SK-N-SH (cell line): ENCODE measurements at regions not wholly inside any gene's neighbourhood (a gene's known extent, or its start where the extent isn't known, plus 50 kb on each side); places are given as distances from the start of the nearest gene placed in this dataset.

Experiments
- CTCF ChIA-PET: fragments of 300-600, 350-600 bp; formaldehyde crosslinking; extraction: SDS; loops from one replicate; lab custom pipeline; 2021; lab: Yijun Ruan, JAX
- POLR2A ChIA-PET: fragments of 350-600 bp; sonication (Branson Sonifier 250); formaldehyde crosslinking; extraction: SDS; loops from one replicate; lab custom pipeline; 2020; ENCODE audit warnings: antibody characterized with exemption, inconsistent platforms; lab: Yijun Ruan, JAX
- DNase-seq: peaks from one replicate; pipeline ENCODE4 v3.0.0; 2012
- H2AFZ ChIP-seq: fragments of 200-600 bp; sonication (generic); 2 replicates; pipeline ENCODE4 v1.8.1; 2016; ENCODE audit warnings: antibody characterized with exemption, mild to moderate bottlenecking, low read depth
- H3F3A ChIP-seq: fragments of 200-600 bp; sonication (generic); replicated peaks from 2 replicates; pipeline ENCODE3; 2016; ENCODE audit warnings: antibody characterized with exemption, mild to moderate bottlenecking; ENCODE audit not compliant: insufficient read depth
- H3K27ac ChIP-seq, 2 experiments: fragments of 200-500 bp in 1 of 2; fragments of 200-600 bp in 1 of 2; sonication (Bioruptor generic) in 1 of 2; sonication (generic), shearing (Covaris generic) in 1 of 2; 2 replicates each; pipeline versions ENCODE4 v1.5.1 to v1.6.1; 2014 to 2016; ENCODE audit warnings: low read depth in 2 of 2, inconsistent platforms in 1 of 2, low read length in 1 of 2, mild to moderate bottlenecking in 1 of 2, mixed read lengths in 1 of 2
- H3K27me3 ChIP-seq: fragments of 200-600 bp; sonication (generic), shearing (Covaris generic); 2 replicates; pipeline ENCODE4 v1.6.1; 2016; ENCODE audit warnings: mixed run types; ENCODE audit not compliant: insufficient read depth
- H3K36me3 ChIP-seq, 2 experiments: fragments of 200-500 bp in 1 of 2; fragments of 200-600 bp in 1 of 2; sonication (Bioruptor generic) in 1 of 2; sonication (generic) in 1 of 2; replicated peaks in 1 of 2; 2 replicates each; pipeline versions ENCODE3 to v1.5.1; 2014 to 2016; ENCODE audit warnings: low read length in 1 of 2, mild to moderate bottlenecking in 1 of 2; ENCODE audit not compliant: insufficient read depth in 2 of 2, control insufficient read depth in 1 of 2
- H3K4me1 ChIP-seq, 2 experiments: fragments of 200-500 bp in 1 of 2; fragments of 200-600 bp in 1 of 2; sonication (Bioruptor generic) in 1 of 2; sonication (generic), shearing (Covaris generic) in 1 of 2; 2 replicates each; pipeline versions ENCODE4 v1.5.1 to v1.6.1; 2014 to 2016; ENCODE audit warnings: low read depth in 1 of 2, low read length in 1 of 2, mixed run types in 1 of 2; ENCODE audit not compliant: insufficient read depth in 2 of 2, control insufficient read depth in 1 of 2
- H3K4me2 ChIP-seq: fragments of 200-600 bp; sonication (generic), shearing (Covaris generic); 2 replicates; pipeline ENCODE4 v1.6.1; 2017; ENCODE audit warnings: mixed run types
- H3K4me3 ChIP-seq, 2 experiments: fragments of 200-500 bp in 1 of 2; fragments of 200-600 bp in 1 of 2; sonication (Bioruptor generic) in 1 of 2; sonication (generic), shearing (Covaris generic) in 1 of 2; 2 replicates each; pipeline versions ENCODE4 v1.5.1 to v1.8.1; 2014 to 2016; ENCODE audit warnings: low read depth in 2 of 2, inconsistent platforms in 1 of 2, low read length in 1 of 2, mild to moderate bottlenecking in 1 of 2, mixed read lengths in 1 of 2, moderate library complexity in 1 of 2
- H3K79me2 ChIP-seq: fragments of 200-600 bp; sonication (generic); 2 replicates; pipeline ENCODE4 v1.8.1; 2017; ENCODE audit warnings: mild to moderate bottlenecking; ENCODE audit not compliant: insufficient read depth
- H3K9ac ChIP-seq: fragments of 200-600 bp; sonication (generic); 2 replicates; pipeline ENCODE4 v1.6.1; 2017; ENCODE audit warnings: mixed run types
- H3K9me2 ChIP-seq: fragments of 200-600 bp; sonication (generic); 2 replicates; pipeline ENCODE4 v1.6.1; 2017; ENCODE audit warnings: mixed run types
- H3K9me3 ChIP-seq: fragments of 200-600 bp; sonication (generic); 2 replicates; pipeline ENCODE4 v1.6.1; 2017; ENCODE audit warnings: mixed run types, mild to moderate bottlenecking, moderate library complexity
- H4K20me1 ChIP-seq: fragments of 200-600 bp; sonication (generic); 2 replicates; pipeline ENCODE4 v1.6.1; 2017; ENCODE audit warnings: mild to moderate bottlenecking, mixed run types; ENCODE audit not compliant: insufficient read depth
- ELF1 ChIP-seq: IDR thresholded peaks from 2 replicates; pipeline ENCODE4 v1.4.0; 2012
- EP300 ChIP-seq, 2 experiments: IDR thresholded peaks; 2 replicates each; pipeline versions ENCODE4 v1.4.0 to v1.6.1; 2012; ENCODE audit warnings: borderline replicate concordance in 1 of 2, low read depth in 1 of 2, low read length in 1 of 2
- EZH2phosphoT487 ChIP-seq: fragments of 200-600 bp; sonication (generic); IDR thresholded peaks from 2 replicates; pipeline ENCODE4 v1.6.1; 2017; ENCODE audit warnings: low read depth, mixed run types, mild to moderate bottlenecking, antibody characterized with exemption, moderate library complexity, borderline replicate concordance
- FOSL2 ChIP-seq: IDR thresholded peaks from 2 replicates; pipeline ENCODE4 v1.4.0; 2012; ENCODE audit warnings: low read depth, mild to moderate bottlenecking, moderate library complexity, borderline replicate concordance
- FOXJ3 ChIP-seq: sonication (generic); formaldehyde crosslinking; IDR thresholded peaks from 2 replicates; pipeline ENCODE4 v1.5.1; 2020; ENCODE audit warnings: mild to moderate bottlenecking, missing genetic modification reagents
- GATA2 ChIP-seq: sonication (generic); formaldehyde crosslinking; IDR thresholded peaks from 2 replicates; pipeline ENCODE4 v1.5.0; 2020; ENCODE audit warnings: mild to moderate bottlenecking, missing genetic modification reagents
- MEF2A ChIP-seq: IDR thresholded peaks from 2 replicates; pipeline ENCODE4 v1.4.0; 2012; ENCODE audit warnings: low read depth, borderline replicate concordance
- MXI1 ChIP-seq: IDR thresholded peaks from 2 replicates; pipeline ENCODE4 v1.6.1; 2012; ENCODE audit warnings: mild to moderate bottlenecking, low read depth, low read length, improper control_type of control experiment
- NRF1 ChIP-seq: IDR thresholded peaks from 2 replicates; pipeline ENCODE4 v1.6.1; 2012; ENCODE audit warnings: low read depth, mild to moderate bottlenecking, low read length
- POLR2AphosphoS5 ChIP-seq: IDR thresholded peaks from 2 replicates; pipeline ENCODE4 v1.6.1; 2012; ENCODE audit warnings: low read depth, low read length
- RAD21 ChIP-seq: IDR thresholded peaks from 2 replicates; pipeline ENCODE4 v1.6.1; 2012; ENCODE audit warnings: mild to moderate bottlenecking, low read length
- RCOR1 ChIP-seq: fragments of 150-350 bp; IDR thresholded peaks from 2 replicates; pipeline ENCODE4 v1.6.1; 2017; ENCODE audit warnings: antibody characterized with exemption, low read length
- REST ChIP-seq: IDR thresholded peaks from 2 replicates; pipeline ENCODE4 v1.6.1; 2012; ENCODE audit warnings: mild to moderate bottlenecking, low read depth, low read length, moderate library complexity
- RXRA ChIP-seq: IDR thresholded peaks from 2 replicates; pipeline ENCODE4 v1.4.0; 2012; ENCODE audit warnings: low read depth, mild to moderate bottlenecking, borderline replicate concordance
- SMC3 ChIP-seq: IDR thresholded peaks from 2 replicates; pipeline ENCODE4 v1.6.1; 2012; ENCODE audit warnings: low read depth, low read length, improper control_type of control experiment
- TCF12 ChIP-seq: IDR thresholded peaks from 2 replicates; pipeline ENCODE4 v1.4.0; 2012
- TEAD4 ChIP-seq: IDR thresholded peaks from 2 replicates; pipeline ENCODE4 v1.4.0; 2012; ENCODE audit warnings: mild to moderate bottlenecking, borderline replicate concordance; ENCODE audit not compliant: insufficient read depth
- USF1 ChIP-seq: IDR thresholded peaks from 2 replicates; pipeline ENCODE4 v1.4.0; 2012; ENCODE audit warnings: low read depth, borderline replicate concordance
- ZBTB33 ChIP-seq: IDR thresholded peaks from 2 replicates; pipeline ENCODE4 v1.4.0; 2012; ENCODE audit warnings: low read depth, borderline replicate concordance
- WGBS: methylation state at CpG from one replicate; pipeline ENCODE4 v1.1.6; 2017; ENCODE audit warnings: low lambda C conversion rate; 5-methylcytosine and 5-hydroxymethylcytosine counted together
- TF ChIP-seq, protein P1 (sequence below): fragments of 150-350 bp; IDR thresholded peaks from 2 replicates; pipeline ENCODE4 v1.6.1; 2016; ENCODE audit warnings: mild to moderate bottlenecking, low read depth, low read length

GRCh38 chr4:128543696-128544095 is 256.1 kb upstream of the PGRMC2 start:
- Histone ChIP-seq H3K9me3 (no peaks in the 10 kb centered on the region), H3K9ac (no peak overlapping the region), H4K20me1 (no peaks in the 10 kb centered on the region), H3K79me2 (no peaks in the 10 kb centered on the region), H2AFZ (no peak overlapping the region), H3K4me2 (no peak overlapping the region), H3K4me3 (no peak overlapping the region), H3K4me1 (peaks cover 0 to 4% of the 10 kb centered on the region in 2 experiments; a peak in 1 of 4 replicates), H3K27me3 (no peaks in the 10 kb centered on the region), H3F3A (no peaks in the 10 kb centered on the region), H3K27ac (no peak overlapping the region), H3K36me3 (no peaks in the 10 kb centered on the region), H3K9me2 (no peaks in the 10 kb centered on the region)
- ChIA-PET CTCF (interaction anchor here (1.4 kb wide), 1 partner anchor 31 kb away, joined by 4 read pairs; no protein-coding TSS in a partner anchor), POLR2A (no interaction called here)
- no peak for TF ChIP-seq USF1
- no peak for TF ChIP-seq FOXJ3 (CRISPR knock-in tag)
- no peak for TF ChIP-seq MEF2A
- TF ChIP-seq RAD21, result no peak
- no peak for DNase-seq
- WGBS, result 87% methylated on average over 6 of the region's 6 CpGs

- Histone ChIP-seq H3K36me3 (no peaks in the 10 kb centered on the region), H3K27ac (no peak overlapping the region; a peak in 1 of 4 replicates), H3F3A (no peaks in the 10 kb centered on the region), H4K20me1 (no peaks in the 10 kb centered on the region), H3K9ac (no peak overlapping the region), H3K4me2 (no peak overlapping the region), H3K79me2 (no peaks in the 10 kb centered on the region), H3K9me2 (no peaks in the 10 kb centered on the region), H3K4me3 (no peak overlapping the region), H3K4me1 (peaks cover 0 to 4% of the 10 kb centered on the region in 2 experiments; a peak in 1 of 4 replicates), H3K27me3 (no peaks in the 10 kb centered on the region), H2AFZ (no peak overlapping the region; the same call in 1 of the 2 replicates), H3K9me3 (no peaks in the 10 kb centered on the region)
- CTCF ChIA-PET, result no interaction called here
- POLR2A ChIA-PET, result interaction anchor here (1.9 kb wide), 1 partner anchor 11 kb away, joined by 5 read pairs; no protein-coding TSS in a partner anchor
- DNase-seq, result no peak
- WGBS, result 48% methylated on average over 3 of the region's 3 CpGs
- no peak for TF ChIP-seq SMC3
- TF ChIP-seq USF1, result no peak
- 0 out of 2 replicates have a peak, but pooled peaks have one; percentile 19 for TF ChIP-seq TCF12
- no peak for TF ChIP-seq POLR2AphosphoS5
- TF ChIP-seq RXRA, result no peak
- no peak for TF ChIP-seq NRF1
- TF ChIP-seq RCOR1, result no peak
- TF ChIP-seq EZH2phosphoT487, result no peak
- no peak for TF ChIP-seq REST
- no peak for TF ChIP-seq EP300 (IDR thresholded peaks at IDR 0.05; ENCODE audit: borderline replicate concordance in 1 of 2, low read depth in 1 of 2, low read length in 1 of 2)
- no peak for TF ChIP-seq TEAD4
- no peak for TF ChIP-seq MXI1
- TF ChIP-seq FOSL2, result 0 out of 2 replicates have a peak, but pooled peaks have one; percentile 3
- TF ChIP-seq FOXJ3 (CRISPR knock-in tag), result no peak
- no peak for TF ChIP-seq ELF1
- TF ChIP-seq, protein P1, sequence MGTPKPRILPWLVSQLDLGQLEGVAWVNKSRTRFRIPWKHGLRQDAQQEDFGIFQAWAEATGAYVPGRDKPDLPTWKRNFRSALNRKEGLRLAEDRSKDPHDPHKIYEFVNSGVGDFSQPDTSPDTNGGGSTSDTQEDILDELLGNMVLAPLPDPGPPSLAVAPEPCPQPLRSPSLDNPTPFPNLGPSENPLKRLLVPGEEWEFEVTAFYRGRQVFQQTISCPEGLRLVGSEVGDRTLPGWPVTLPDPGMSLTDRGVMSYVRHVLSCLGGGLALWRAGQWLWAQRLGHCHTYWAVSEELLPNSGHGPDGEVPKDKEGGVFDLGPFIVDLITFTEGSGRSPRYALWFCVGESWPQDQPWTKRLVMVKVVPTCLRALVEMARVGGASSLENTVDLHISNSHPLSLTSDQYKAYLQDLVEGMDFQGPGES, result no peak
- TF ChIP-seq GATA2 (CRISPR knock-in tag), result no peak
- TF ChIP-seq ZBTB33, result no peak
Measured at GRCh38 chr4:128542047-128542446, 254.4 kb upstream of the PGRMC2 start.
